ENCODE measurements at regions not wholly inside any gene's neighbourhood (a gene's known extent, or its start where the extent isn't known, plus 50 kb on each side); places are given as distances from the start of the nearest gene placed in this dataset.

- TF ChIP-seq CTCF (IDR thresholded peaks at IDR 0.05; ENCODE audit: low read length): no peak
- TF ChIP-seq EZH2 (optimal IDR thresholded peaks at IDR 0.05; ENCODE audit: low read depth, low read length): no peak
Observed at GRCh38 chr6:133179481-133179880, 61.7 kb upstream of the EYA4 start.
